HepG2 (cell line): ENCODE measurements at regions not wholly inside any gene's neighbourhood (a gene's known extent, or its start where the extent isn't known, plus 50 kb on each side); places are given as distances from the start of the nearest gene placed in this dataset.

ENCODE experiments used
- BORCS8-MEF2B ChIP-seq: sonication (generic); formaldehyde crosslinking; IDR thresholded peaks from 2 replicates; pipeline ENCODE4 v1.8.0; 2022; ENCODE audit warnings: mild to moderate bottlenecking, missing genetic modification reagents
- CHD2 ChIP-seq: IDR thresholded peaks from 2 replicates; pipeline ENCODE4 v1.6.1; 2011; ENCODE audit warnings: low read depth, low read length, improper control_type of control experiment
- HDAC2 ChIP-seq: sonication (generic); formaldehyde crosslinking; IDR thresholded peaks from 2 replicates; pipeline ENCODE4 v1.4.0; 2020; ENCODE audit warnings: missing genetic modification reagents
- SMC3 ChIP-seq: IDR thresholded peaks from 2 replicates; pipeline ENCODE4 v1.6.1; 2011; ENCODE audit warnings: low read length, improper control_type of control experiment
- ZBTB20 ChIP-seq: sonication (generic); formaldehyde crosslinking; IDR thresholded peaks from 2 replicates; pipeline ENCODE4 v1.8.1; 2023; ENCODE audit warnings: missing genetic modification reagents, low read depth, mild to moderate bottlenecking, borderline replicate concordance

GRCh38 chr11:27242591-27242990 lies 120.4 kb downstream of the CCDC34 start:
- TF ChIP-seq BORCS8-MEF2B: no peak
- no peak for TF ChIP-seq HDAC2
- no peak for TF ChIP-seq CHD2
- TF ChIP-seq SMC3: no peak
- TF ChIP-seq ZBTB20 (CRISPR knock-in tag): no peak
